AML-193 (cell line): ENCODE measurements at regions not wholly inside any gene's neighbourhood (a gene's known extent, or its start where the extent isn't known, plus 50 kb on each side); places are given as distances from the start of the nearest gene placed in this dataset.

Source experiments
- DNase-seq, 2 experiments: peaks; one replicate each; lab custom pipeline; 2025; lab: John Stamatoyannopoulos, UW

- DNase-seq: no peak
These were observed 478.9 kb upstream of the PSMD7 start for GRCh38 chr16:73817526-73818324.

DNA sequence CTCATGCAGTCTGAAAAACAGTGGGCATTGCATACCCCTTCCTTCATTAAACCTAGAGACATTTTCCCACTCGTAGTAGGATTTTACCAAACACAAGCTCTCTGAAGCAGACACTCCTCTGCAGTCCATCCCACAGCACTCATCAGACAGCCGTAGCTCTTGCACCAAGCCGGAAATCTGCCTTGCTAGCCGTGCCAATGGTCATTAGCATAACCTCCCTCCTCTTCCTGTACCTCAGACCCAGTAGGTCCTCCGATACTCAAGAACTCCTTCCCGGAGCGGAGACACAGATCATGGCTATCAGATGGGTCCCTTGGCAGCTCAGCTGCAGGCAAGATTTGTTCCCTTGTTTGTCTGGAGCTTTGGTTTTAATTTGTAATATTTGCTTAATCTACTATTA, 483.1 kb upstream of the PSMD7 start:
- DNase-seq: no peak

GRCh38 chr16:73804456-73804855, 492.2 kb upstream of the PSMD7 start:
- no peak for DNase-seq

DNA sequence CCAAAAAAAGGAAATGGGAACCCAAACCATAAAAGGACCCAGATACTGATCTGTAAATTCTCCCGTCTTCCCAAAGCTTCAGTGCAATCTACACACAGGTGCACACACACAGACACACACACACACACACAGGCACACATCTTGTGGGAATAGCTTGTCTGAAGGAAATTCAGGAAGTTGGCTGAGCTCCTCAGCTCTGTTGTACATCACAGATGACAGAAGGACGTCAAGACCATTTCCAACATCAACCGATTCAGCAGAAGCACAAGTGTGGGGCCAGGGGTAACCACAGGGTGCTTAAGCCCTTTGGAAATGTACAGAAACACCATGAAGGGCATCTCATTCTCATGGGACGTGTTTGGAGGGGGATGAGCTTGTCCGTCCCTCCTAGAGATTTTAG, 498.1 kb upstream of the PSMD7 start:
- DNase-seq: no peak

DNA sequence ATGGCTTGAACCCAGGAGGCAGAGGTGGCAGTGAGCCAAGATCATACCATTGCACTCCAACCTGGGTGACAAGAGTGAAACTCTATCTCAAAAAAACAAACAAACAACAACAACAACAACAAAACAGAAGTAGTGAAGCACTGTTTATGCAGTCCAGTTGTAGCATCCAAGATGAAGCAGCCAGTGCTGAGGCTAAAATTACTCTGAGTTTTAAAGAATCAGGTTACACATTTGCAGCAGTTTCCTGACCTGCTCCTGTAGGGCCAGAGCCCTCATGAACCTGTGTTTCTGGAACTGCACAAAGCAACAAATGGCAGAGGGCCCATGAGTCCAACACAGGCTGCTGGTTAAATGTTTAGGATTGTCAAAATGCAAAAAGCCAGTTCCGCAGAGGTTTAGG, 499.5 kb upstream of the PSMD7 start:
- no peak for DNase-seq

DNA sequence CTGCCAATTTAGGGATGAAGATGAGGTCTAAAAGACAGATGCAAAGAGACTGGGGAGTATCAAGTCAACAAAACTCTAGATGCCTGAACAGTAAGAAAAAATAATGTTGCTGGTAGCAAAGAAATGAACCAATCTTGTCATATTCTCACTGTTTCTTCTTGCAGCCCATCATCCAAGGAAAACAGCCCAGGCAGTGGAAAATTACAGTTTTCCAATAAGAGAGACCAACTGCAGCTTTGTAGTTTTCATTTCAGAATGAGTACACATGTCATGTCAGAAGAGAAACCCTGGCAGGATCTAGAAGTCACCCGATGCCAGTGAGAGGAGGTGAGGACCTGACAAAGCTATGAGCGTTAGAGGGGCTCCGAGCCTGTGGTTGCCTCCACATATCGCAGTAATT, 500.4 kb upstream of the PSMD7 start:
- no peak for DNase-seq

DNA sequence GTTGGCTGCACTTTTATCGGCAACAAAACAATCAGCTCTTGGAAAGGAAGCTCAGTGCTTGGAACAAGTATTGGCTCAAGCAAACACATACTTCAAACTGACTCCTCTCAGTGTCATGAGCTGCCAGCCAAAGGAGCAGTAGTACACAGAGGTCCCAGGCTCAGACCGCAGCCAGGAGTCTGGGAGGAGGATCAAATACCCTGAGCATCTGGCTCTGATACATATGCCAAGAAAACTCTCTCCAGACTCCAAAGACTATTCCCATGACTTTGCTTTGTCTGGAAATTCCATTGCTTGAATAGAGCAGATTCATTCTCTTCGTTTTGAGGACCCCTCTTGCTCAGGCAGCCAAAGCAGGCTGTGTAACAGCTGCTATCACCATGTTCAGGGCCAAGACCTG, 501.6 kb upstream of the PSMD7 start:
- DNase-seq: no peak

DNA sequence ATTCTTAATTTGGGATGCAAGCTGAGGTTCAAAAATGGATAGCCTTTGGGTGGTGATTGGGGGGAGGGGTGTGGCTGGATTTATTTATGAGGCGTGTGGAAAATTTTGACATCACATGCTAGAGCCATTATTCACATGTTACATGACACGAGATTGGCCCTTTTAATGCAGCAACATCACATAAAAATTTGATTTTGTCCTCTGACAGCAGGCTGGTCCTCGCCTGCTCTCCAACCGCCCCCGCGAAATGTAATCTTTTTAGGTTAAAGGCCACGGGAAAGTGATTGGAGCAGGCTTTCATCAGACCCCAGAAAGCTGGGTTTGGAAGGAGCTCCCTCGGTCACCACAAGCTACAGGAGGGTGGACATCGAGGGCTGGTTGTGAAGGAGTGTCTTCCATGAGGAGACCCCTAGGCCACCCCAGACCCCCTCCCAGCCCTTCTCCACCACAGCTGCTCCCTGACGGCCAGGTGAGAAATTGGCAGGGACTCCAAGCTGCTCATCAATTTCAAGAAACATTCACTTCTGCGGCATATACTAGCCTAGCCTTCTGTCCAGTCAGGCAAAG, 502.7 kb upstream of the PSMD7 start:
- no peak for DNase-seq

GRCh38 chr16:73793260-73793659, 503.4 kb upstream of the PSMD7 start:
- no peak for DNase-seq

- DNase-seq: no peak
These were observed 504.2 kb upstream of the PSMD7 start for GRCh38 chr16:73792199-73793020.

DNA sequence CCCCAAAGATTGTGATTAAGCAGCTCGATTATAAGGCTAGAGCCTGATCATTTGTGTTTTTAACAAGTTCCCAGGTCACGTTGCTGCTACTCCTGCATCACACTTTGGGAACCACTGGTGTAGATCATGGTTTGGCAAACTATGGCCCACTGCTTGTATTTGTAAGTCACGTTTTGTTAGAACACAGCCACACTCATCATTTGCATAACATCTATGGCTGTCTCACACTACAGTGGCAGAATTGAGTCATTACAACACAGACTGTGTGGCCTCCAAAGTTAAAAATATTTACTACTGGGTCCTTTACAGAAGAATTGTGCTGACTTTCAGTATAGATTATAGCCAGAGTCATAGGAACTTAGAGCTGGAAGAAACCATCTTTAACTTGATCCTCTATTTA, 515.3 kb upstream of the PSMD7 start:
- DNase-seq: no peak

DNA sequence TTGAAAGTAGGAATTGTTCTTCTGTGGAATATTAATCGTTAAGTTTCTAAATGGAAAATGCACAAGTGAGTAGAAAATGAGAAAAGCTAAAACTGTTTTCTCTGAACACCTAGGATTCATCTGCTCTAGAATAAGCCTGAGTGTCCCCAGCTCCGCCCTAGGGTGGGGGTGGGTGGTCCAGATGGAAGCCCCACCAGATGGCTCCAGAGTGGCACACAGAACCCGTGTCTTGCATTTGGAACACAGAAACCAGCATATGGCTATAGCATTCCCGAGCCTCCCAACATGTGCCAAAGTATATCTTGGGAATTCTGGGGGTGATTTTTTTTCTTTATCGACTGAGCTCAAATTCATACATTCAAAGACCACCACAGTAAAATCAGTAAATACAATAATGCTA, 517.7 kb upstream of the PSMD7 start:
- no peak for DNase-seq

GRCh38 chr16:73775841-73776388, 520.7 kb upstream of the PSMD7 start:
- DNase-seq: no peak

DNA sequence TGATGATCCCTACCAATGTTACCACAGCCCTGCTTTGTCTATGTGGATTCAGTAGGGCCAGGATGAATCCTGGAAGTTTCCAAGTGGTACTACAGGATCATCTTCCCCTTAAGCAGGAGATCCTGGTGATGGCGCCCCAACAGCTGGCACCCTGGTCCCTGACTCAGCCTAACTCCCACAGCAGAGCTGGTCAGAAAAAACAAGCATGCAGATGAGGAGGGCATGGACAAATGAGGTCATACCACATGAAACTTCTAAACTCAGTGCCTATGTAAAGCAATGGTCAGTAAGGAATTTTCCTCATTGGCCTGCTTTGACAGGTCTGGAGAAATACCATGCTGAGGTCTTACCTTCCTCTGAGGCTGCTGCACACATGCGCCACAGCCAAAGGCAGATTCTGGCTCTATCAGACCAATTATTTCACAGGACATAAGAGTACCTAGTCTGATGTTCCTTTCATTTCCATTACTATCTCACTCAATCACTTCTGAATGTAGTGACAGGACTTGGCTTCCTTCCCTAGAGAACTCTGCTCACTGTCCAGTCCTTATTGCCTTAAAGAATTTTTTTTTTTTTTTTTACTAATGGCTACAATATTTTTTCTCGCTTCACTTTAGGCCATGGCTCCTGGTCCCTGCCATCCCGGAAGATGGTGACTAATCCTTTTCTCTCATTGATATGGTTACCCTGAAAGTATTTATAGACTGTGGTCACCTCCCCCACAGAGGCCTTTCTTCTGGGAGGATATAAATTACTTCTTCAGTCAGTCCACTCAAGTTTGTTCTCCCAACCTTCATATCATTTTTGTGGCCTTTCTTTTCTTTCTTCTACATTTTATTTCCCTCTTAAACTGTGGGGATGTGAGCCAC, 525.2 kb upstream of the PSMD7 start:
- DNase-seq: no peak

GRCh38 chr16:73768786-73769203, 527.8 kb upstream of the PSMD7 start:
- no peak for DNase-seq

DNA sequence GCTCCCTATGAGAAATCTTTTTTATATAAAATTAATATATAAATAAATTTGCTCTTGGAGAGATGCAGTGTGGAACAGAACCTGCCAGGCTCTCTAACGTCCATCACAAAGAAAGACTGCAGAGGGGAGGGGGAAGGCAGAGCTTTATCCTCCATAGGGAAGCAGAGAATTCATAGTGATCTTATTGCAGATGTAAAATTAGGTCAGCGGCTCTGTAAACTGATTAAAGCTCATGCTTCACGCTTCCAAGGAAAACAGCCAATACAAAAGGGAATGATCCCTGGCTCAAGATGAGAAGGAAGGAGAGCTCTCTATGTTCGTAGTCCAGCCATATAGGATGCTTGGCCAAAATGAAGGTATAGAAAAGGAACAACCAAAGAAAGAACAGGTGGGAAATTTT, 532.3 kb upstream of the PSMD7 start:
- no peak for DNase-seq

DNA sequence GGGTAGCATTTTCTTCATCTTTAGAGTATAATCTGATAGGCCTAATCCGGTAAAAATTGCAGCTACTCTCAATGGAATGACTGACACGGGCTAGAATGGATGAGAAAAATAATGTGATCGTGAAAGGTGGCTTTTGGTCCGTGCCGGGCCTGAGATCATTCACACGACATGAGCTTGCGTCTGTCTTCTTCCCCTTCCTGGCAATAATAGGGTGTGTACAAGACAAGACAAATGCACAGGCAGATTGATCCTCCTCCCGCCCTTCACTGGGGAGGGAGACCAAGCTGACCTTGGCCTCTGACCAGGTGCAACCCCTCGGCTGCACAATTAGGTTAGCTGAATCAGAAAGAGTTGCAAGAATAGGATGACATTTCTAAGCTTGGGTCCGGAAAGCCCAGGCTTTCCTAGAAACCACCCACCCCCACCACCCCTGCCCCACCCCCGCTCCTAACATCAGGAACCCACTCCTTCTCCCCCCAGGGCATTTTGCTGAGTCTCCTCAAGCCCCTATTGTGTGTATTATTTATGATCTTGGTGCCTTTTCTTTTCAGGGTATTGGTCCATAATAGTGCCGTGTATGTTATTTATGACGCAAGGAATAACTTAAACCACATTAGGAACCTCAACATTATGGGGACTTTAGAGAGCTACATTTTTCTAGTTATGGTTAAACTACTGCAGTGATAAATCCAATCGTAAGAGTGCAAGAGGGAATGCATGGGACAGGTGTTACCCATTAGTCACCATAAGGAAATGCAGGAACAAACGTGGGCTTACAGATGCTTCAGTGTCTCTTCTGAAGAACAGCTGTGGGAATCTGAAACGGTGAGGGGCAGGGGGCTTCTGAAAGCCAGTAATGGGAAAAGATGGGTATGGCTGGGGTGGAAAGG, 540.1 kb upstream of the PSMD7 start:
- DNase-seq: no peak

DNA sequence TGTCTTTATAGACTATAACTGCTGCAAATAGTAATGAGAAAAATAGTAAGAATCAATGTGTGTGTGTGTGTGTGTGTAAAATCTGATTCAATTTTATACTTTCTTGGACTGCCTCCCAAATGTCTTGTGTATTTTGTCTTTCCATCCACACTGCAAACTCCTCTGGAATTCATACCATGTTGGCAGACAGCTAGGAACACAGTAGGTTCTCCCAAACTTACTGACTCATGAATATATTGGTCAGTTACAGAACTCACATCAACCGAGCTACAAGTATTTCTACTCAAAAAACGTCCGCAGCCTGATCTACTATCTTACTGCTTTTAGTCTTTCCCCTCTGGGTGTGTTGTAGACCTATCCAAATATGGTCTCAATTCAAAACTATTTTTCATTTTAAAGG, 542.7 kb upstream of the PSMD7 start:
- no peak for DNase-seq

DNA sequence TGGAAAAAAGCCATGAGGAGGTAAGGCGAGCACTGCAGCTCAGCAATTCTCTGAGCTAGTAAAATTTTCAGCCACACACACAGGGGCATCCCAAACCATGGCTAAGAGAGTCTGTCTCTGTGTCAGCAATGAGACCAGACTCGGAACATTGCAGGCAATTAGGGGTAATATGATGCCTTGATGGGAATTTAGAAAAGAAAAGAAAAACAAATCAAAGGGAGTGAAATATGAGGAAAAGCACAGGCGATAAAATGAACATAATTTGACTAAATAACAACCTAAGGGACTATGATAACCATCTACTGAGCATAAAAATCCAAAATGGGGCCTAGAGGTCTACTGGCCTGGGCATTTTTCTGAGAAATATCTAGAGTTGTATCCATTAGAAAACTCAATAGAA, 546.0 kb upstream of the PSMD7 start:
- no peak for DNase-seq

DNA sequence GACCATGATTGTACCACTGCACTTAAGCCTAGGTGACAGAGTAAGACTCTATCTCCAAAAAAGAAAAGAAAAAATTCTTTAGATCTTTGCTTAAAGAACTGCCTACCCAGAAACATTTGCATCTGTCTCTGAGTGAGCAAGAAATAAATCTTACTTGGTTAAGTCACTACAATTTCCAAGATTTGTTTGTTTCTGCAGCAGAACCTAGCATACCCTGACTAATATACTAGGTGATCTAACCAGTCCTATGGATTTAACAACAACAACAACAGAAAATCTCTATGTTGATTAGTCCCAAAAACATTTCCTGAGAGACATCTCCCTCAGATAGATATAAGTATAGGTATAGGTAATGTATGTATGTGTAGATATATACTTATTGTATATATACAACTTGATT, 549.3 kb upstream of the PSMD7 start:
- DNase-seq: no peak

DNA sequence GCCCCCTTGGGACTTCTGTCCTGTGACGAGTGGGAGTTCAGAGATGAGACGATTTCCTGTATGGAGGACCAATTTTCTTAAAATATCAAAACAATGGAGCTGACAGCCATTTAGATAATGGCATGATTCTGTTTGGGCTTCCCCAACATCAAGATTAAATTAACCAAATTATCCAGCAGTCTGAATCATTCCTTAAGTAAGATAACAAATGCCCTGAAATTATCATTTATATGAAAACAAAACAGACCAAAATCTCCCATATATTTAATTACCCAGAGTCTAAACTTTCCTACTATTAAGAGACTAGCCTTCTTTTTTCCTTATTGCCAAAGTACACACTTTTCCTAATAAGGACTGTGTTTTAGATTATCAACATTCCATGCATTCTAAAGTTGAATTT, 550.1 kb upstream of the PSMD7 start:
- no peak for DNase-seq
